ENCODE measurements at regions not wholly inside any gene's neighbourhood (a gene's known extent, or its start where the extent isn't known, plus 50 kb on each side); places are given as distances from the start of the nearest gene placed in this dataset.
A peak's percentile ranks its signal among the peaks of the same experiment; 100 is the strongest.
"Not testable (repeated sequence)": the region's sequence is repeated elsewhere in the genome, so short reads cannot be mapped to it uniquely, and the experiment has no call there.

DNA sequence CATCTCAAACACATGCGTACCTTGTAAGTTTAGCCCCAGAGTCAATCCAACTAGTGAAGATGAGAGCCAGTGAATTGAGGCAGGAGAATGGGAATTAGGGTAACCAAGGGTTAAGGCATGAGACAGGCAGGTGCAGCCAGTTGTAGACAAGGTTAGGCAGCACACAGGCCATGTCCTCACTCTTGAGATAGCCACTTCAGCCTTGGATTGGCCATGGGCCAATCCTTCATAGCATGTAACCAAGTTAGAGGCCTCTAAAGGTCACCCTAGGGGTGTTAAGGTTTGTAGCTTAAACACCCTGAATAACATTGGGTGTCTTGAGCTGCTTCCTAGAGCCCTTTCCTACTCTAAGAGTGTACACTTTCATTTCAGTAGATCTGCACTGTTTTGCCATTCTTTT, 208.2 kb upstream of the RBM19 start:
- DNase-seq: no peak
- Histone ChIP-seq H3K27me3 (no peaks in the 10 kb centered on the region), H3K9me3 (no peaks in the 10 kb centered on the region), H3K36me3 (no peaks in the 10 kb centered on the region), H3K4me3 (no peak overlapping the region)

DNA sequence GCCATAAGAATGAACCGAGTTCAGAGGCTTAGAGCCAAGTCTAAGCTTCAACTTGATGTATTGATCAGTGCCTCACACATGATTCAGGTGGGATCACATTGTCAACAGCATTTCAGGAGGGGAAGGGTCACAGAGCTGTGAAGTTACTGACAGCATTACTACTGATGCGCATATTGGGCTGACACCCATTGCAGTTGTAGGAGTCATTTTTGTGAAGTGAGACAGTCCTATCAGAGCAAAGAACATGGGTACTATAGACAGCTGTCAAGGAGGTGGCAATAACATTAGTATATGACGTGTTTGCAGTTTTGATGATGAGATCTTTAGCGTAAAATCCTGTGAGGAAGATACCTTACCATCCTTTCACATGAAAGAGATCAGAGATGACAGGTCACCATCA, 206.0 kb upstream of the RBM19 start:
- Histone ChIP-seq H3K27me3 (no peaks in the 10 kb centered on the region), H3K9me3 (no peaks in the 10 kb centered on the region), H3K36me3 (no peaks in the 10 kb centered on the region), H3K4me3 (no peak overlapping the region)
- DNase-seq: no peak

DNA sequence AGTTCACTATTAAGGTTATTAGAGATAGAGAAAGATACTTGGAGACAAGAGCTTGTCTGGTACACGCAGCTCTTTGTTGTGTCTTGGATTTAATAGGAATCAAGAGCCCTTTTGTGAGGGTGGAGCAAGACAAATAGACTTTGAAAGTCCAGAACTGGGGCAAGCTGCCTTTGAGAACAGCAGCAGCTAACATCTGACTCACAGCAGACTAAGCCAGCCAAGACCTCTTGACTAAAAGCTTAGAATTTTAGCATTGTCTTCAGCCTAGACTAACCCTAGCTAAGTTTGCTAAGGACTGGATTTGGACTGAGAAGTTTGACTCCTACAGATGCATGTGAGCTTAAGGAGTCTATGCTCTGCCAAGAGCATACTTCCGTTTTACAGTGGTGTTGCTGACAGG, 201.9 kb upstream of the RBM19 start:
- Histone ChIP-seq H3K9me3 (0 out of 2 replicates have a peak, but pooled peaks cover 2% of the 10 kb centered on the region), H3K27me3 (no peaks in the 10 kb centered on the region), H3K4me3 (no peak overlapping the region), H3K36me3 (no peaks in the 10 kb centered on the region)
- DNase-seq: no peak

DNA sequence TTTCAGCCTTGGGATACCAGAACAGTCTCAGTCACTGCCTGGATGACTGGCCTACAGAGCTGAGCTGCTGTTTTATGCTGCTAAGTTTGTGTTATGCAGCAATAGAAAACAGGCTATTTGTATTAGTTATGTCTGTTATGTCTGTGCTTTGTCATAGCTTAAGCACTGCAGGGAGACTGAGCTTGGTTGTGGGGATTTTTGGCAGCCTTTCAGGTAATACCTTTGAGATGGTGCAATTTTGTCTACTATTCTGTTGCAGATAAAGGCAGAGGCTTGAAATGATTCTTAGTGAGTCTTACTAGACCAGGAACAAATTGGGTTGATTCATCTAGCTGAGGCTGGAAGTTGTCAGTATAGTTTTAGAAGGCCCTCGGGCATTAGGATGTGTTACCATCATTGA, 201.3 kb upstream of the RBM19 start:
- Histone ChIP-seq H3K27me3 (no peaks in the 10 kb centered on the region), H3K4me3 (no peak overlapping the region), H3K9me3 (0 out of 2 replicates have a peak, but pooled peaks cover 2% of the 10 kb centered on the region), H3K36me3 (no peaks in the 10 kb centered on the region)
- no peak for DNase-seq

DNA sequence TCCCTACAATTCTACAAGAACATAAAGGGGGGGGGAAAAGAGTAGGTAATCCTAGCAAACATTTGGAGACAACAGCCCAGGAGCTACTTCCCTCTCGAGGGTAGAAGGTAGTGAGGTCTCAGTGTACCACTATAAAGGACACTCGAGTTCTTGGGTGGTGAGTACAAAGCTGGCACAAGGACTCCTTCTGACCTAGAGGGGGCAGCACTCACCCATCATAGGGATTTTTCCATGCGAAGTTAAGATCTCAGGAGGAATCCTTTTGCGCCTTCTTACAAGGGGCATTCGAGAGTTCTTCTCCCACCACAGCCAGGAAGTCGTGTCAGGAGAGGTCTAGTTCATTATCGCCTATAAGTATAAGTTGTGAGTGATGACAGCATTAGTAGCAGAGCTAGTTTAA, 200.2 kb upstream of the RBM19 start:
- Histone ChIP-seq H3K27me3 (no peaks in the 10 kb centered on the region), H3K4me3 (no peak overlapping the region), H3K36me3 (no peaks in the 10 kb centered on the region), H3K9me3 (0 out of 2 replicates have a peak, but pooled peaks cover 2% of the 10 kb centered on the region)
- DNase-seq: no peak

DNA sequence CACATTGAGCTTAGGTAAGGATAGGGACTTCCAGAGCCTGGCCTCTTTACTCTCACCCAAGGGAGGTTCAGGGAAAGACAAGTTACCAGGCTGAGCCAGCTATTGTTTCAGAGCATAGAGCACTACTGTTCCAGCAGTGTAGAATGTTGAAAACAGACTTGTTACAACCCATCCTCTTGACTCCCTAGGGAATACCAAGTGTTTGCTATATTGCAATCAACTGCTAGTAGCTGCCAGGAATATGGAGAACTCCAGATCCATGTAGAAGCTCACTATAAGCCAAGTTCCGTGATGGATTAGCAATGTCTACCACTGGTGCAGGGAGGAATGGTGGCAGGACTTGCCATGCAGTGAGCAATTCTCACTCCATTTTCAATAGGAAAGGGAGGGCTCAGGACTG, 199.8 kb upstream of the RBM19 start:
- Histone ChIP-seq H3K9me3 (0 out of 2 replicates have a peak, but pooled peaks cover 2% of the 10 kb centered on the region), H3K4me3 (no peak overlapping the region), H3K27me3 (no peaks in the 10 kb centered on the region), H3K36me3 (no peaks in the 10 kb centered on the region)
- no peak for DNase-seq

DNA sequence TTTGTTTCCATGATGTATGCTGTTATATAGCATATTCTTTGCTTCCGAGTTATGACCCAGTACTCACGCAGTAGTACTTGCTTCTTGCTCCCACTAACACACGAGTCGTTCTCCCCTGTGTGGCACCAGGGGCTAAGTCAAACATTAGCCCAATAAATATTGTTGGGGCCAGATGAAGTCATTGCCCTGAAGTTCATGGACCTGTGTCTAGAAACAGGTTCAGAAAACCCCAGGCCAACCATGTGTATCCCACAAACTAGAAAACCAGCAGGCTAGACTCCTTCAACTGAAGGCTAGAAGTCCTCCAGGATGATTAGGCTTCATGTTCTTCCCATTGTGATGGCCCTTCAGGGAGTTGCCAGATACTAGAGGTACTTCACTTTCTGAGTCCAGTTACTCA, 198.2 kb upstream of the RBM19 start:
- H3K4me3 ChIP-seq: no peak overlapping the region
- DNase-seq: no peak
- no peaks in the 10 kb centered on the region for H3K27me3 ChIP-seq
- 0 out of 2 replicates have a peak, but pooled peaks cover 2% of the 10 kb centered on the region for H3K9me3 ChIP-seq
- H3K36me3 ChIP-seq: no peaks in the 10 kb centered on the region

DNA sequence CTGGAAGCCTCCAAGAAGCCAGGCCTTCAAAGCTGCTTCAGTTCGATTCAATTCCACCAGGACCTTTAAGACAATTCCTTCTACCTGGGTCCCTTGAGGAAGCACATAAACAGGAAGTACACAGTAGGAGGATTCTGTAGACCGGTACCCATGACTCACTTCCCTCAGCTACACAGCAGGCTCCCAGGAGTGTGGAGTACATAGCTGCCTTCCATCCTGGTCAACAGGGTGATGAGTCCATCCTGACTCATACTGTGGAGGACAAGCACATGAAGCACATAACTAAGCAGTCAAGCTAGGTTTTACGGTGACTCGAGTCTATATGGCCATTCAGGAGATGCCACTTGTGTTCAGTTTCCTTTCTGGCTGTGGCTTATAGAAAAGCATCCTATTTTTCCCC, 197.6 kb upstream of the RBM19 start:
- peak; percentile 63 for DNase-seq

DNA sequence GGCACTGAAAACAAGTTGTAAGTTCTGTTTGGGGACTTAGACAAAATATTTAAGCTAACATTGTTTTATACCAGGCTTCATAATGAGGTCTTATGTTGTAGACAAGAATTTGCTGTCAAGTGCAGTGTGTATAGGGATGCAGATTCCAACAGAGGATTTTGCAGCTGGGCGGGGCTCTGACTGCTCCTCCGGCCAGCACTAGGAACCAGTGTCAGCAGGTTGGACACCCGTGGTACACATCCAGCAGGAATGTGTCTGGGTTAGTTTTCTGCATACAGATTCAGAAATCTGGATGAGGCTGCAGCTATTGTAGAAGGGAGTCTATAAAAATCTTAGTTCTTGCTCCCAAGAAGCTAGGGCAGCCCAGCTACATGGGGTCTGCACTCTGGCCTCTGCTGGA, 194.3 kb upstream of the RBM19 start:
- no peak for DNase-seq
- no peaks in the 10 kb centered on the region for H3K27me3 ChIP-seq
- no peak overlapping the region for H3K4me3 ChIP-seq
- 0 out of 2 replicates have a peak, but pooled peaks cover 2% of the 10 kb centered on the region for H3K9me3 ChIP-seq
- H3K36me3 ChIP-seq: no peaks in the 10 kb centered on the region

More for the DNA sequence above, 197.6 kb upstream of the RBM19 start:
- Histone ChIP-seq H3K27me3 (no peaks in the 10 kb centered on the region), H3K36me3 (no peaks in the 10 kb centered on the region), H3K9me3 (0 out of 2 replicates have a peak, but pooled peaks cover 2% of the 10 kb centered on the region), H3K4me3 (no peak overlapping the region)

DNA sequence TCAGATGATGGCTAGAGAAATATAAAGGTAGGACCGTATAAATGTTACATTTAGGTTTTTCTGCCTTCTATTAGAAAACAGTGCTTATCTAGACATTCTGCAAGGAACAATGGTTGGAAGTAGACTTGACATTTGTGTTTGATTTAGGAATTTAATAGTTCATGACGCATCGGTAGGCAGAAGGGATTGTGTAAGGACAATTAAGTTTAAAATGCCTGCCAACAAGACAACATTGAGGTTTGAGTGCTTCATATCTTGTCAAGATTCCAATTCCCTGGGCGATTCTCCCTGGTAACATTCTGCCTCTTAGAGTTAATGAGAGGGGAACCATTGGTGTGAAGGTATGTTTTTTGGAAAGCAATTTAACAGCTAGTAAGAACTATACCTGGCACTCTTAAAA, 186.8 kb upstream of the RBM19 start:
- DNase-seq: no peak
- Histone ChIP-seq H3K9me3 (no peaks in the 10 kb centered on the region), H3K27me3 (no peaks in the 10 kb centered on the region), H3K4me3 (no peak overlapping the region), H3K36me3 (no peaks in the 10 kb centered on the region)

DNA sequence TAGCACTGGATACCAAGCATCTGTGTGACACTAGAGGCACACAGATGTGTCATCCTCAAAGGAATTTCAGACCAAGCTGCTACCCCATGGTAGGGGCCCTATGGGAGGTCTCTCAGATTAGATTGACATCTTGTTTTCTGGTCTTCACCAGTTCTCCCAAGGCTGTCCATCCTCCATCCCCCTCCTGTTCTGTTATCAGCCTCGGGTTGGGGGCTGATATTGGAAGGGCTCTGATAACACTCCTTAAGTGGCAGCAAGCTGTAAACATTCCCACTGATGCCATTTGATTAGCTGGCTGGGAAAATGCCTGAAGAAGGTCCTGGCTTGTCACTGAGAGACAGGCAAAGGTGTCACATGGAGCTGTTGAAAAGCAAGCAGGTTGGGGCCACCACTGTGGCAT, 185.9 kb upstream of the RBM19 start:
- no peaks in the 10 kb centered on the region for H3K36me3 ChIP-seq
- H3K27me3 ChIP-seq: no peaks in the 10 kb centered on the region
- DNase-seq: no peak
- no peak overlapping the region for H3K4me3 ChIP-seq
- no peaks in the 10 kb centered on the region for H3K9me3 ChIP-seq

DNA sequence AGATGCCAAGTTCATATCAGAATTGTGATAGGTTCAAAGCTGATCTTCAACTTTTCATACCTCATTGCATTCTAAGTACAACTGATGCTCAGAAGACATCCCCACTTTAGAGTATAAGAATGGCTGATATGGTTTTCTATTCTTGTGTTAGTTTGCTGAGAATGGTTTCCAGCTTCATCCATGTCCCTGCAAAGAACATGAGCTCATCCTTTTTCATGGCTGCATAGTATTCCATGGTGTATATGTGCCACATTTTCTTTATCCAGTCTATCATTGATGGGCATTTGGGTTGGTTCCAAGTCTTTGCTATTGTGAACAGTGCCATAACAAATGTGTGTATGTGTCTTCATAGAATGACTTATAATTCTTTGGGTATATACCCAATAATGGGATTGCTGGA, 184.5 kb upstream of the RBM19 start:
- DNase-seq, H3K27me3 ChIP-seq, H3K9me3 ChIP-seq, H3K4me3 ChIP-seq, H3K36me3 ChIP-seq: not testable (repeated sequence)

DNA sequence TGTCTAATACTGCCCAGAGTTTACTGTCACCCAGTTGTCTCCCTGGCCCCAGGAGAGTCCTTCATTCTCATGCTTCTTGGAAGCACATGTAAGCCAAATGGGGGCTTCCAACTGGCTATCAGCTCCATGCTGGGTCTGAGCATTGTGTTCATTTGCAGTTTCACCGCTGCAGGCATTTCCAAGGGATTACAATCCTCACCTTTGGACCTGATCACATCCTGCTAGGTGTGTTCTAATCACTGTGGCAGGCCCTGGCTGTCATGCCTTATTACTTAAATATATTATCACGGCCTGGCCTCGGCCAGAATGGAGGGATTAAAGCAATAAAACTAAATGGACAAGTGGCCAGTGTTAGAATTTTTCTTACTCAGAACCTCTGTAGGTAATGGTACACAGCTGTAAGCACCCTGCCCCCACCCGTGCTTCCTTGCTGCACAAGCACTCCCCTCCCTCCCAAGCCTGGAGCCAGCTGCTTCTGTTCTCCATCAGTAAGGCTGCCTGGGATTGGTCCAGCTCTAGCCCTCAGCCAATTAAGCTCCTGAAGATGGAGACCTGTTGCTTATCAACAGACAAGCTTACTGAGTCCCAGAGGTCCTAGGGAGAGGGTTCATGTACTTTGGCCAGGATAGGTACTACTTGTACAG, 175.9 kb upstream of the RBM19 start:
- DNase-seq: no peak
- H3K27me3 ChIP-seq: no peaks in the 10 kb centered on the region
- H3K9me3 ChIP-seq: no peaks in the 10 kb centered on the region
- H3K4me3 ChIP-seq: no peak overlapping the region
- H3K36me3 ChIP-seq: no peaks in the 10 kb centered on the region

DNA sequence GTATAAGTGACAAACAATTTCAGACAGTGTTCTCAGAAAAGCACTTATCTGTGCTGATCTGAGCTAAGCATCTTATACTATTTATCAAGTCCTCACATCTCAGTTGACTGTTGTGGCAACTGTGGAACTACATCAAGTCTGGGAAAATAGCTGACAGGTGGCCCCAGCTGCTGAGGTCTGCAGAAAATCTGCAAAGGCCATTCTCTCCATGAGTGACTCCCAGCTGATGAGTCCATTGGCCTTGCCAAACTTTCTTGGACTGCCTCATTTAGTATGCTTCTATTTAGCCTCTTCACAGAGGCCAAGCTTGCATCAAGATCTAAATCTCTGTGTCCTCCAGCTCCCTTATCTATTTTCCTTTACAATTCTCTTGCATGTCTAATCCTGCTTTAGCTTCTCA, 174.5 kb upstream of the RBM19 start:
- H3K4me3 ChIP-seq: no peak overlapping the region
- DNase-seq: no peak

DNA sequence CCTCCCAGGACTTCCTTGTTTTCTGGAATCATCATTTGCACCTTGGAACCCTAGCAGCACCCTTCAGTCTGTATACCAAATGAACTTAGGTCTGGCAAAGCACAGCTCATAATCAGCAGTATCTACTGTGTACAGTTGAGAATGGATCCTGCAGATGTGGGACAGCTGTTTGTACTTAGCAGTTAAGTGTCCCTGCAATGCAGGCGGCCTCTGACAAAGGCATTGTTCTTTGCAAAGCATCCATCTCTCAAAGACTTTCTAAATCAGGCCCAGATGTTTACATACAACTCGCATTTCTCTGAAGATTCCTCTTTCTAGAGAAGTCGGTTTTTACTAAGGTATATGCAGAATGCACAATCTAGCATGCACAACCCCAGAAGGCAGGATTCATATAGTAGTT, 170.5 kb upstream of the RBM19 start:
- Histone ChIP-seq H3K9me3 (no peaks in the 10 kb centered on the region), H3K36me3 (no peaks in the 10 kb centered on the region), H3K27me3 (no peaks in the 10 kb centered on the region), H3K4me3 (no peak overlapping the region)
- DNase-seq: no peak

More for the DNA sequence above, 174.5 kb upstream of the RBM19 start:
- no peaks in the 10 kb centered on the region for H3K27me3 ChIP-seq
- no peaks in the 10 kb centered on the region for H3K9me3 ChIP-seq
- no peaks in the 10 kb centered on the region for H3K36me3 ChIP-seq

DNA sequence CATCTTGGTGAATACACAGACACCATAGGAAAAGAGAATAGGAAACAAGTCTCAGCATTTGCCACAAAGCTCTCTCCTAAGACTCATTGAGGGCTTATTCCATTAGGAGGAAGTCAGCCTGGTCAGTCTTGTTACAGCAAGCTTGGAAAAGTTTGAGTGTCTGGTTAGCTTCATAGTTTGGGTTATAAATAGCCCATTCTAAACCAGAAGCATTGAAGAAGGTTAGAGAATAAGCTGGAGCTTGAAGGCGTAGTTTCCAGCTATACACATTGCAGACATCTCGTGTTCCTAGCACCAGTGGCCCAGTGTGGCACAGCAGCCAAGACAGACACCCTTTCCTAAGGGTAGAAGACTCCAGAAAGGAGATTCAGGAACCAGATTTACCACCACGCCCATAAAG, 168.8 kb upstream of the RBM19 start:
- no peak for DNase-seq
- Histone ChIP-seq H3K4me3 (no peak overlapping the region), H3K36me3 (no peaks in the 10 kb centered on the region), H3K9me3 (no peaks in the 10 kb centered on the region), H3K27me3 (no peaks in the 10 kb centered on the region)

DNA sequence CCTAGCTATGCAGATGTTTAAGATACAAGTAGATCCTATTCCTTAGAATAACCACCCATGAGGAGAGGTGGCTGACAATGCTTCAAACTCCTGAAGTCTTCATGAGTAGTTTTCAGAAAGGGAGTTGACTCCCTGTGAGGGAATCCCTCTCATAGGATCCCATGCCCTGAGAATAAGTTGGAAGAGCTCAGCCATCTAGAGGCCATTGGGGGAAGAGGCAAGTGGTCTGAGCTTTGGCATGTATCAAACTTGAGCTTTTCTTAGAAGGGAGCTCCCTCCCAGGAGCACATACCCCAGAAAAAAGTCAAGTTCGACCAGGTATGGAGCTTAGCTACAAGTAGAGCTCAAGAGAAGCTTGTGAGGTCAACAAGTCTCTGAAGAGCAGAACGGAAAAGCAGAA, 165.7 kb upstream of the RBM19 start:
- Histone ChIP-seq H3K4me3 (no peak overlapping the region), H3K27me3 (no peaks in the 10 kb centered on the region), H3K36me3 (no peaks in the 10 kb centered on the region), H3K9me3 (no peaks in the 10 kb centered on the region)
- no peak for DNase-seq

DNA sequence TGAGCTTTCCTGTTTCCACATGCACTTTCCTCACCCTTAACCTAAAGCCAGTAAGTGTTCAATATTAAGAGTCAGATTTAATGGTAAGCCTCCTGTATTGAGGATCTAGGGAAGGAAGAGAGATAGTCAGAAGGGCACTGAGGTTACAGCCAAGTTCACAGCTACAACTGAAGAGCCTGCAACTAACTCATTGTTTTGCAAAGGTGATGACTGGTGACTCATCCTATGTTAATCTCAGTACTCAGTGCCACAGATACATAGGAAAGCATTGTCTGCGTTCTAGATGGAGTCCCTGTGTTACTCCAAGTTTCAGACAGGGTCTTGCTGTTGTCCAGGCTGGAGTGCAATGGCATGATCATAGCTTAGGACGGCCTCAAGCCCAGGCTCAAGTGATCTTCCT, 157.0 kb upstream of the RBM19 start:
- no peaks in the 10 kb centered on the region for H3K27me3 ChIP-seq
- H3K4me3 ChIP-seq: no peak overlapping the region
- no peak for DNase-seq
- no peaks in the 10 kb centered on the region for H3K9me3 ChIP-seq
- H3K36me3 ChIP-seq: no peaks in the 10 kb centered on the region

DNA sequence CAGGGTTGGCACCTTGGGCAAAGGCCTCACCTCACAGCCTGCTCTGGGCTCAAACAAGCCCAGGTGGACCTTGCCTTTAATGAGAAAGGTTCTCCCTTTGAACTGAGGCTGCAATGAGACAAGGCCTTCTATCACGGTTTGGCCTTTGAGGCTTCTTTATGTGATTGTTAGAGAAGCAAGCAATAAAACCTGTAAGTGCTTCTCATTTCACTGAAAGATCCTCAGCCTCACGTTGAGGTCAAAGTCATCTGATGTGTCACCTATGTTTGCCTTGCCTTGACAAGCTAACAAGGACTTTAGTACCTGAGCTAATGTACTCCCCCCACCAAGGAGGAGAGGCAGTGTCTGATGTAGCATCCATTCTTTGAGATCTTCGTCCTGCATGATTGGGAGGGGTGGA, 155.9 kb upstream of the RBM19 start:
- no peaks in the 10 kb centered on the region for H3K9me3 ChIP-seq
- H3K27me3 ChIP-seq: no peaks in the 10 kb centered on the region
- H3K36me3 ChIP-seq: no peaks in the 10 kb centered on the region
- H3K4me3 ChIP-seq: no peak overlapping the region
- no peak for DNase-seq
